Tongue (tissue), 1 donor: ENCODE measurements at regions not wholly inside any gene's neighbourhood (a gene's known extent, or its start where the extent isn't known, plus 50 kb on each side); places are given as distances from the start of the nearest gene placed in this dataset.

Source experiments
- DNase-seq: peaks from one replicate; pipeline ENCODE4 v3.0.0-alpha.2; 2015

DNA sequence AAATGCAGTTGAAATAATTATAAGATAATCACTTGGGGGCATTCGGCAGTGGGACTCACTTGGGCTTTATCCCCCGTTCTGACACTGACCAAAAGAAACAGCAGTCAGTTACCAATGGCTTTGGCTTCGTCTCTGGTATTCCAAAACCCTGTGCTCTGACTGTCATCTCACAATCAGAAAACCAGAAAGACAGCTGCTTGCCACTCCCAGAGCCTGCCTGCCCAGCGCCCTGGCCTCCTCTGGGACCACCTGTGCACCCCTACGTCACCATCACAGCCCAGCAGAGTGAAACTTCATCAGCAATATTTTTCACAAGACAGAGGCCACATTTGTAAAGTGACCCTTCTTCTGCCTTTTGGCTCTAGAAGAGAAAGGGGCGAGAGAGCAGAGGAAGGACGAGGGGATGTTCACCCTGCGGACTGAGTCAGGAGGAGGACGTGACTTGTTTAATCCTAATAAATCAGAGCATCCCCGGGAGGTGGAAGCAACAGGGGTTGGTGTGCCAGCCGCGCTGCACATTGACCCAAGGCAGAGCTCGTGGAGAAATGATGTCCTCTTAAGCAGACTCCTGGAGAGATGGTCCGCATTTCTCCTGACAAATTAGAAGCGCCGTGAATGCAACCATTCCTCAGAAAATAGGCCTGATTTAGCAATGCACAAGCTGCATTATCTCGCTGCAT lies 397.8 kb upstream of the ZNF507 start:
- peak; percentile 40 for DNase-seq

DNA sequence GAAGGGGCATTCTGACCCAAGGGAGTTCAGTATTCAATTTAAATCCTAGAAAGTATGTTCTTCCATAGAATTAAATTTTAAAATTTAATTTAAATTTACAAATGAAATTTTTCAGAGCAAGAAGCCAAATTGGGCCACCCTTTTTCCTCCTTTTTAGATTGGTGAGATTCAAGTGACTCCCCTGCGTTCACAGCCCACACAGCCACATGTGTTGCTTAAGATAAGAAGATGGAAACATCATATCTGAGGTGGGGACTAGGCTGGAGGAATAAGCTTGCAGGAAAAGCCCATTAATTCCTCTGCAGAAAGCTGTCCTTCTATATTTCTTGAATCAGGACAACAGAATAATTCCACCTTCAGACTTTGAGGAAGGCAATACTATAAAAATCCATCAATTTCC lies 392.7 kb upstream of the ZNF507 start:
- no peak for DNase-seq

DNA sequence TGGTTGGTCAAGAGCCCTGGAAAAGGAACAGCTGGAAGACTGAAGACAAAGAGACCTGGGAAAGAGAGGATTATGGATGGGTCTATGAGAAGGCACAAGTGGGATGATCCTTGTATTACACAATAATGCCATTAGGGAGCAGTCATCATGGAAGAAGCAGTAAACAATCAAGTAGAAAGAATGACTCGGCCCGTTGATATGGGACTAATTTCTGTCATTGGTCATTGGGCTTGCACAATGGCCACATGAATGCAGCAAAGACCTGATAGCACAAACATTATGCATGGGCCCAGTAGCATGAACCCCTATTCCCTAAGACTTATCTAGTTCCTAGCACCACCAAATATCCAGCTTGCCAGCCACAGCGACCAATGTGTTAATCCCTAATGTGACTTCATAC lies 390.3 kb upstream of the ZNF507 start:
- DNase-seq, result no peak

DNA sequence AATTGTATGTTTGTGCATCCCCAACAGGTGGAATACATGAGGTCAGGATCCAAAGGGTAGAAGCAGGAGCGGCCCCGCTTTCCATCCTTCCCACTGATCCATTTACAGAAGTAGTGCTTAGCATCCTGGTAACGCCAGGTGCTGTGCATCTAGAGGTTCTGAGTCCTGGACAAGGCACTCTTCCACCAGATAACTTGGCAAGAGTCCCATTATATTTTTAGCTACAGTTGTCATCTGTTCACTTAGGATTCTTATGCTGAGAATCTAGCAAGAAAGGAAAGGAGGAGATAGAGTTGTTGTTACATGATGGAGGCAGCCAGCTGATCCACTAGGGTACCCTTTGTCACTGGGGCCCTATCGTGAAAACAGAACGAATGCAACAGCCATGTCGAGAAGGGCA lies 389.5 kb upstream of the ZNF507 start:
- peak; percentile 74 for DNase-seq

DNA sequence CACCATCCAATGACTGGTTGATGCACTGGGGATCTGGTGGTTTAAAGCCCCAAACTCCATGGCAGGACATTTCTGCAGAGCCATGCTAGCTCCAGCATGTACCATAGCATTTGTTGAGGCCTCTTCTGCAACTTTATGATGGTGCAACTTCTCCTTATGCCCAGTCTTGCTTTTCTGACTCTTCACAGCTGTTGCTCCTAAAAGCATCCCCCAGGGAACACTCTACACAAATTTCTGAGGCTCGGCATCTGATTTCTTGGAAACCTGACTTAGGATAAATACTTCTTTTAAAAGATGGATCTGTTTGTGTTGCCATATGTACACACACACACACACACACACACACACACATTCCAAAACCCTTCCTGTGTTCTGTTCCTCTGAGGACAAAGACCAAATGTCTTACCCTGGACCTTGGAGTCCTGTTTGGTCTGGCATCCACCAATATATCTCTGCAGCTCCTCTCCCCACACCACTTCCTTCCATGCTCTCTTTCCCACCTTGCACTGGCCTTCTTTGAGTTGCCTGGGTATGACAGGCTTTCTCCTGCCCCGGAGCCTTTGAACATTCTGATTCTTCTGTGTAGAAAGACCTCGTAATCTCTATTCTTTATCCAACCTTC lies 388.5 kb upstream of the ZNF507 start:
- peak; percentile 23 for DNase-seq

DNA sequence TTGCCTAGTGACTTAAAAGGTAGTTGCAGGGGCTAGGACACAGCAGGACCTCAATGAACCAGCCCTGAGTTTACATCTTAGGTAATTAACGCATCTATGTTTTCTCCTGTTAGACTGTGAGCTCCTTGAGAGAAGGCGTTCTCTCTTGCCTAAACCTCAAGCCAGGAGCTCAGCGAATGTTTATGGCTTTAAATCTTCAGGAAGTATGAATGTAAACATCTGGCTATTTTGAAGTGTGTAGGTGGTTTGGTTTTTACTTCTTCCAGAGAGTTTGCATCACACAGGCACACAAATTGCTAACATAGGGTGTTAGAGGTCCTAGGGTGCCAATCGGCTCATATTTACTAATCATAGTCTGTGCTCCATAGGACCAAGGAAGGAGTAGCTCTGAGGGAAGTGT lies 387.7 kb upstream of the ZNF507 start:
- DNase-seq, result no peak

DNA sequence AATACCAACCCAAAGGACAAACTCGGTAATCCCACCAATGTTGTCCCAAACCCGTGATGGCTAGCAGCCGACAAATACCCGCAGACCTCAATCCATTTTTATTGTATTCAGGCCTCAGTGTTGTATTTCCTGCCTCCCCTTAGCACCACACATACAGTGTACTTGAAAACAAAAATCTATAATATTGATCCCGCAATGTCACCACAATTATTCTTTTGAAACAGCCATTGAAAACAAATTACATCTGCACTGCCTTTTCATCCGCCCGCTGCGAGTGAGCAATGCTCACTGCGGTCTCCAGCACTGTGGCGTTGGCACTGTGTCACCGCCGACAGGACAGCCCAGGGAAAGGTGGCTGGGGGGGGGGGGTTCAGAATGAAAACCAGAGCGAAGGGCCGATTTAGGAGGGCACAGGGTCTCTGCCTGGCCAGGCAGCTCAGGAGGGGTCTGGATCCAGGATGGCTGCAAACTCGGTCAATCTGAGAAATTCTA lies 385.8 kb upstream of the ZNF507 start:
- DNase-seq, result no peak

DNA sequence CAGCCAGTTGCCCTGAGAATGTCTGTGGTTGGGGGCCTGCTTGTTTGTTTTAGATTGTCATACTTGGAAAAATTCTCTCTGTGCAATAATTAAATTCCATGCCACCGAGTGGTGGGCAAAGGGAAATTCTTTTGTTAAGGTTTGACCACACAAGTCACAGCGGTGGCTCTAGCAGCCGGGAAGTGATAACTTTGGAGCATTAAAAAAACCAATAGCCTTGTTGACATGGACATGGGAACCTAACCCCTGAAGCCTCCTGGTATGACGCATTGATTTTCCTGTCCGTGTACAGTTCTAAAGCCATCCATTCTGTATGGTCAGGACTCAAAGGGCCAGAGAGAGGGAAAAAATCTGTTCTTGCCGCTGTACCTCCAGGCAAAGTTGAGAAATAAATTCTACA lies 384.9 kb upstream of the ZNF507 start:
- DNase-seq, result peak; percentile 25

DNA sequence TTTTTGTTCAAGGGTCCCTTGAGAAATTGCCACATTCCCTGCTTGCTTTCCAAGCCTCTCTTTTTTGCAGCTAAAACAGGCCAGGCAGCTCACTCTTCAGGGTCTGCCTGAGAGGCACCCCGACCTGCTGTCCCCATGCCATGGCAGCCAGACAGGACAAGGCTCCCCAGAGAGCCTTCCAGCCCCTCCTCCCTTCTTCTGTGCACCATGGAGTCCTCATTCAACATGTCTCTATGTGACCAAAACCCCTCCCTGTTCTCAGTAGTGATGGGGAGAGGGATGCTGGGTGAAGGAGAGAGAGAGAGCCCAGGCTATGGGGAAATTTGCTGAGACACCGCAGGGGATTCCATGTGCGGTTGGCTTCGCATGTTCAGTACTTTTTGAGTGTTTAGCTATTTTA lies 384.2 kb upstream of the ZNF507 start:
- DNase-seq, result no peak

DNA sequence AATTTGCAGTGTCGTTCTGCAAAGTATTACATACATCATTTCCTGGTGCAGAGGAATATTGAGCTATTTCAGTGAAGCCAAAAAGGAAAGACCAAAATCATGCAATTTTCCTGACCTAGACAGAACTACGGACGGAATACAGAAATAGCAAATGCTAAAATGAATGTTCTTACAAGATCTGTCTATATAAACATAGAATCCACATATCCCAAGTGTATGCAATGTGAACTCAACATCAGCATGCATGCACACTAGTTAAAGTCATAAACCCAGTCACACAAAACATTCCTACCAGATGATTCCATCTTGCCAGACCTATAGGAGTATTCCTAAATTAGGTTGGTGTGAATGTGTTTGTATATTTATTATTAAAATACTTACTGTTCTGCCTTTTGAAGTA lies 383.7 kb upstream of the ZNF507 start:
- DNase-seq, result no peak

DNA sequence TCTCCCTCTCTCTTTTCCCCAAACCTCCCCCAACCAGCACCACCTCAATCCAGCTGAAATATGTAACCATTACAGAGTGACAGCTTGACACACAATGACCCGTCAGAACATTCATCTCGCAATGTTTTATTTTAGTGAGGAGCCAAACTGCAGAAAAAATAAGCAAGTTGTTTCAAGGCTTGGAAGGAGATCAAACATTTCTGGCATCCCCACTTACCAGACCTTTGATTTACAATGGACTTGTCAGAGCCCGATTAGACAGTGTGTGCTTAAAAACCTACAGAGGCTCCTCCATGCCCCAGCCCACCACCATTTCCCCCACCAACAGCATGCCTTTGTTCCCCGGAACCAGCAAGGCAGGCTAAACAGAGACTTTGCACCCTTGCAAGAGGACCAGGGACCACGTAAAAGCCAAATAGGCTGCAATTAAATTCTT lies 382.8 kb upstream of the ZNF507 start:
- DNase-seq, result peak; percentile 27

DNA sequence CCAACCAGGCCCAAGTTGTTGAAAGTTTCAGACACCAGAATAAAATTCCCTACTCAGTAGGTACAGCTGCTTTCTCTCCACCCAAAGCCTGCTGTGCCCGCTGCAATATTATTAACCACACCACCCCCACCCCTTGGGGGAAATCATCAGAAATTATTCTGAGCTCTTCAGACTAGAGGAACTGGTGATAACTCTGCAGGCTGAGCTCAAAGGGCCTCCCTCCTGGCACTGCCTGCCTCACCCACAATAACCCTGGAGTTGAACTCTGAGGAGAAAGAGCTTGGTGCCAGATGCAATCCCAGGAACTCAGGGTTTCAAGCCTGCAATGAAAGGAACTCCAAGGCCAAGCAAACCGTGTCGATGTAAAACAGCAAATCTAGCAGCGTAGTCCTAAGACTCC lies 381.7 kb upstream of the ZNF507 start:
- DNase-seq, result no peak

DNA sequence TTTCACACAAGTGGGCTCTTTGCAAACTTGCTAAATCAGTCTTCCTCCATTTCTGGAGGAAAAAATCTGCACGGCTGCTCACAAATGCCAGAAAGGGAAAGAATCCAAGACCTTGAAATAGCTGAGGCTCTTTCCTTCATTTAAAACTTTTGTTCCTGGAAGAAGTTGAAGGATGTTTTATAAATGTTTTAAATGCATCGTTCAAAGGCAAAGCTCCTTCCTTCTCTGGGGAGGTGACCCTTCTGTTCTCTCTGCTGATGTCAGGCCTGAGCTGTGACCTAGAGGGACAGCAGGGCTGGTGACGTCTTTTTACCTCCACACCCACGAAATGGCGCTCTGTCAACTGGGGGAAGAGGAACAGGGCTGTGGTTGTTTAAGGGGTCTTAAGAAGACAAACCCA lies 376.4 kb upstream of the ZNF507 start:
- peak; percentile 54 for DNase-seq

DNA sequence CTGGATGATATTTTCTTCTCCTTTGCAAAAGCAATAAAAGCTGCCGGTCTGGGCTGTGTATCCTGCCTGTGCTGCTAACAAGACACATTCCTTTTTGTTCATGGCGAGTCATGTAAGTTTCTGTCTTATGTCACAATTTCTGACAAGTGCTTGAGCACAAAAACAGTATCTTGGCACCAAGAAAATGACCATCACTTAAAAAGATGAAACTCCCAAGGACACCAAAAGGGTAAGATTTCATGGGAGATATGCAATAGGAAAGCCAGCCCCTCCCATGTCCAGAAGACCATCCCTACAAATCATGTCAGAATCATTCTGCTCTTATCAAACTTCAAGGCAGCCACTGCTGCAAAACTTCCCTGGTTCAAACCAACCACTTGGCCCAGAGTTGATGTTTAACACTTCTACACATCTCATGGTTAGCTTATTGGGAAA lies 375.4 kb upstream of the ZNF507 start:
- peak; percentile 50 for DNase-seq

DNA sequence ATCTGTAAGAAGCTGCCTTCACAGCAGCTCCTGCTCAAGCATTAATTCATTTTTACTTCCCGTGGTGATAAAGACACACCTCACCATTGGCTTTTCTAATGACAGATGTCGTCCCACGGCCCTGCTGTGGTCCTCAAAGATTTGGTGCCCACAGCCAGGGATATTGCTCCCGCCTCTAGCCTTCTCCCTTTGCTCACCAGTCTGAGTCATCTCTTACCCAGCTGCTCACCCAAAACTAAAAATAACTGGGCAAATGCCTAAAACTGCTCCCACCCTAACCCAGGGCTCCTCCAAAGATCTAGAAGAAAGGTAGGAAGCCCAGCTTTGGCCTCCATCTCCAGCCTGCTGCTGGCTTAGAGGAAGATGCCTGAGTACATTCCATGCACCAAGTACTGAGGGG lies 371.1 kb upstream of the ZNF507 start:
- no peak for DNase-seq

DNA sequence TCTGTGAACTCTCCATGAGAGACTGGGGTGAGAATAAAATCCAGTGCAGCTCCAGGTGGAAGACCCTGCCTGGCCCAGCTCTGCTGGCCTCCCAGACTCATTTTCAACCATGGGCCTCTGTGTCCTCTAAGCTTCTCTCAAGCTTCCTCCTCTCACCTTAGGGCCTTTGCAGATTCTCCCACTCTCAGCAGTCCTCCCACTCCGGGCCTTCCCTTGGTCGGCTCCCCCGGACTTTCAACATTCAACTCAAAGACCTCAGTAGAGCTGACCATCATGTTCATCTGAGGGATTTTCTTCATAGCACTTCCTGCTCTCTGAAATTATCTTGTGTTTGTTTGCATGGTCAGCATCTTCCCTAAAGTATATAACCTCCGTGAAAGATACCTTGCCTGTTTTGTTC lies 370.5 kb upstream of the ZNF507 start:
- no peak for DNase-seq

DNA sequence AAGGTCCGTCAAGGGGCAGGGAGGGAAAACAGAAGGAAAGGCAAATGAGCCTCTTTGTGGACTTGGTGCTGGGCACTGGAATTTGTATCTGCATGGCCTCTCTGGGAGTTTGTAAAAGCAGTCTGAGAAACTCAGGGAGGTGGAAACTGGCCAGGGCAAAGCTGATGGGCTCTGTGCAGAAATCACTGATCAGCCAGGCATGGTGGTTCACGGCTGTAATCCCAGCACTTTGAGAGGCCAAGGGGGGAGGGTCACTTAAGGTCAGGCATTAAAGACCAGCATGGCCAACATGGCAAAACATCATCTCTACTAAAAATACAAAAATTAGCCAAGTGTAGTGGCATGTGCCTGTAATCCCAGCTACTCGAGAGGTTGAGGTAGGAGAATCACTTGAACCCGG lies 369.9 kb upstream of the ZNF507 start:
- DNase-seq, result no peak

DNA sequence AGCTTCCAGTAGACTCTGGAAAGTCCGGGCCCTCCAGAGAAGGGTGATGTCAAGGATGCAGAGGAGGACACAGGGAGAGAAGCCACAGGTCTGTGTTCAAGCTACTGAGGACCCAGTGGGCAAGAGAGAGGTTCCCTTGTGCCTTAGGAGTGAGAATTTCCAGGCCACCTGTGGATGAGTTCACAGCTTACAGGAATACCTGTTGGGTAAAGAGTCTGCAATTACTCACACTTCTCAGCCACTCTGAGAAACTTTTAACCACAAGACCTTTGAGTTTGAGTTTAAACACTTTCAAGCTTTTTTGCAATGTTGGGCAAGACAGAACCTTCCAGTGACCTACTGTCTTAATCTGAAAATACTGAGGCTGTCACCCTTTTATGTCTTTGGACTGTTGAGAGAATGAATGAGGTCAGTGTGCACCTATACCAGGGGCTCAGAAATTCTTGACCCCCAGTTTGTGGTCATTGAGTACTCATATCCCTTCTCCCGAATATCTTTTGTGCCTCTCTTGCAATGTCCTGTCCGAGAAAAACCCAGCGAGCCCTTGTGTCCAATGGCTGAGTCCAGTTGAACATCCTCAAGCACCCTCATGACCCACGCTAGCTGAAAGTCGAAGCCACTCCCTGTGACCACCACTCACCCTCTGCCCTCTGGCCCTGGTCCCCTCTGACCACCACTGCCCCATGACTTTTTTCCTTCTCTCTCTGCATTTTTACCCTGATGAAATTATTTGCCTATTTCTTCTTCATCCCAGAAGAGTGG lies 368.5 kb upstream of the ZNF507 start:
- DNase-seq, result no peak

DNA sequence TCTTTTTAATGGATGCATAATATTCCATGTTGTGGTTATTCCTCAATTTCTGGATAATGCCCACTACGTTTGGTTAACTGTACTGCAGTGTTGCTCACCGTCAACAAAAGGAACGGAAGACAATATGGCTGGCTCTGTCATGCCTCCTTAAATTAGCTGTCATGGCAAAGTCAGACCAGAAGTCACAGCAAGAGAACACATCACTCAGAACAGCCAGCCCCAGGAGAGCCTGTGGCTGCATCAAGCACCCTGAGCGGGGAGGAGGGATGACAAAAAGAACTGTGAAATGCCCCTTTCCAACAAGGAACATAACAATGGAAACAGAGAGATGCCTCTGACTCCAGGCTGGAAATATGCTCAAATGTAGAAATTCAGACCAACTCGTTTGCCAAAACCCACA lies 366.0 kb upstream of the ZNF507 start:
- no peak for DNase-seq

DNA sequence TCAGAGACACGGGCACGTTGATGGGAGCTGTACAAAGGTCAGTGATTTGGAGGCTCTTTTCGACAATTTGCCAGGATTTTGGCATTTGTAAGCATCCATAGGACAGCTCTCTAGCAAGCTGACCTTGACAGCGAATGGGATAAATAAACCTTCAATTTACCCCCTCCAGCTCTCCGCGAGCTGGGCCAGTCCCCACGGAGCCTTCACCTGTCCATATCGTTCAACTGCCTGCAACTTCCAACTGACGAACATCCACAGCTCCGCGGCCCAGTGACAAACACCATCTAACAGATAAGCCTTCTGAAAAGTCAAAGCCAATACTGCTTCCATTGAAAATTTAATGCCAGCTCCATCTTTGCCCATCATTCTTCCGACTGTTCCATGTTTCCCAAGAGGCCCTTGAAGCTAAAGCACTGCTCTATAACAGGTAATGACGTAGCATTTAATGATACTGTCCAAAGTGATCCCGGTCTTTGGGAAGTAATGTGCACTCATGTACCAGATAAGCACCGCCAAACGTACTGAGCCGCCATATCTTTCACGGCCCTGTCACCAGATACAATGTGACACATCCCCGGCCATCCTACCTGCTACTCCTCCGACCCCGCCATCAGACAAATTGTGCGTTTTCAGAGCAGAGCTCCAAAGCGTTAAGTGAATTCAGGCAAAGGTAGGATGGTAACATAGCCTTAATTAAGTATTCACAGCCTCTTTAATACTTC lies 365.3 kb upstream of the ZNF507 start:
- no peak for DNase-seq

DNA sequence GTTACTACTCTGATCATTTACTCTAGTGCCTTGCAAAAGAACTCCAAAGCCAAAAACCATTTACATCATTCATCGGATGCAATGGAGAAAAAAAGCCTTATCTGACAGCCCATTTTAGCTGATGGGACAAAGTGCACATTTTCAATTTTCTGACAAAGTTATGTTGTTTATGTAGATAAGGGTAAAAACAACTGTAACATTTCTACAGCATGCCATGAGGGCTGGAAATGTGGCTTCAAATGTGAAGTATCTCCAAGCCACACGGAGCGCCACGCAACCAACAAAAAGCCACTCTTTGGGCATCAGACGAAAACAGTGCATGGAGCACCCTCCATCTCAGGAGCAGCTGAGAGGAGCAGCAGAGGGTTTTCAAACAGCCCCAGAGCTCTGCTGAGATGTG lies 364.6 kb upstream of the ZNF507 start:
- DNase-seq, result no peak

DNA sequence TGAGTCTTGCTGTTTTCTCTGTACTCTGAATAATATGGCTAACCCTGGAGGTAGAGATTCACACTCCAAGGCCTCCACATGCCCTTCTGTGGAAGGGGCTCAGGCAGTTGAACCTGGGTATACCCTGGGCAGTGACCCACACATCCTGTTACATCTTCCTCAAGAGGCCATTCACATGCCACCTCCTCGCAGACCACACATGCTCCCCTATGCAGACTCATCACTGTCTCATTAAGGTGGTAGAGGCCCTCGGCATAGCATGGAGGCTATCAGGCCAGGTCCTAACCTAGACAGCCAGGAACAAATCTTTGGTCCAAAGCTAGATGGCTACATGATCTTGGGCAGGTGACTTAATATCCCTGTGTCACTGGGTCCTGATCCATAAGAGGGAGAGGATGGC lies 363.9 kb upstream of the ZNF507 start:
- DNase-seq, result no peak

DNA sequence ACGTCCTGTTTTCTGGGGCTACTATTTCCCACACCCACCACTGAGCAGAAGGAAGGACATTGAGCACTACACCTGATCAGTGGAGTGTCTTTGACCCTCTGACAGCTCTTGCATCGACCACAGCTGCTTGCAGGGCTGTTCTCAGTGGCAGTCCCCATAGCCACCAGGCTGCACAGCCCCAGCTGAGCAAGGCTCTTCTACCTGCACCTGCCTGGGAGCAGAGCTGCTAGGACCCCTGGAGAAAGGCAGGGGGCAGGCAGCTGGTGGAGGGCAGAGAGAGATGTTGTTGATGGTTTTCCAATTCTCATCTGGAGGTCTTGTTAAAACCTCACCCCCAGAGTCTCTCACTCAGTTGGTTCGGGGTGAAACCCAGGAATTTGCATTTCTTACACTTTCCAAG lies 361.8 kb upstream of the ZNF507 start:
- DNase-seq, result no peak
